Left lung (tissue), 4 donors: ENCODE measurements at regions not wholly inside any gene's neighbourhood (a gene's known extent, or its start where the extent isn't known, plus 50 kb on each side); places are given as distances from the start of the nearest gene placed in this dataset.

Experiments
- ATAC-seq: fragments of 200-7000 bp; cut with Tn5 transposase; one replicate; pipeline ENCODE4 v1.9.1; 2020; ENCODE audit warnings: moderate library complexity
- DNase-seq, 4 donors: peaks; one replicate each; pipeline ENCODE4 v3.0.0-alpha.2; 2013 to 2020
- H3K27ac ChIP-seq, 2 donors: fragments of 200-600 bp; sonication (generic) in 1 of 2; one replicate each; pipeline versions ENCODE4 v1.5.0 to v1.8.0; 2020 to 2021
- H3K27me3 ChIP-seq, 2 donors: fragments of 200-600 bp; sonication (generic) in 1 of 2; one replicate each; pipeline versions ENCODE4 v1.5.0 to v1.8.0; 2020 to 2021
- H3K36me3 ChIP-seq, 2 donors: fragments of 200-600 bp; sonication (generic) in 1 of 2; one replicate each; pipeline versions ENCODE4 v1.5.0 to v1.8.0; 2020 to 2021
- H3K4me1 ChIP-seq, 2 donors: fragments of 200-600 bp; one replicate each; pipeline ENCODE4 v1.8.0; 2021
- H3K4me3 ChIP-seq, 2 donors: fragments of 200-600 bp; sonication (generic) in 1 of 2; one replicate each; pipeline versions ENCODE4 v1.5.0 to v1.8.0; 2020 to 2021; ENCODE audit warnings: mild to moderate bottlenecking in 1 of 2
- H3K9me3 ChIP-seq, 2 donors: fragments of 200-600 bp; sonication (generic) in 1 of 2; one replicate each; pipeline versions ENCODE4 v1.5.0 to v1.8.0; 2020 to 2021
- CTCF ChIP-seq, 2 donors: fragments of 200-600 bp; sonication (generic) in 1 of 2; IDR thresholded peaks; one replicate each; pipeline versions ENCODE4 v1.5.0 to v1.8.0; 2021; ENCODE audit warnings: antibody characterized with exemption in 2 of 2
- intact Hi-C, 2 donors: fragments of 100-400 bp; cut with DNase I; formaldehyde crosslinking; loops; one replicate each; pipeline versions ENCODE4 v1.11.2 to v1.14.2; 2022
- donor health status: DM: no; HTN: yes; CAD: no.
- donor health status: DM: no; HTN: no; CAD: no.

- no peak overlapping the region for H3K4me3 ChIP-seq
- no peaks in the 10 kb centered on the region for H3K27me3 ChIP-seq
- H3K4me1 ChIP-seq: no peaks in the 10 kb centered on the region
- DNase-seq (peak in 1 of 4 donors; percentile 31), ATAC-seq (peak; percentile 73)
- no peak for TF ChIP-seq CTCF (IDR thresholded peaks at IDR 0.05)
- no peak overlapping the region for H3K27ac ChIP-seq
- no peaks in the 10 kb centered on the region for H3K9me3 ChIP-seq
- intact Hi-C loops: no loop called here
- no peaks in the 10 kb centered on the region for H3K36me3 ChIP-seq
Measured at GRCh38 chr20:43243672-43244269, 54.1 kb upstream of the PTPRT start.

- no peak for TF ChIP-seq CTCF (IDR thresholded peaks at IDR 0.05)
- Histone ChIP-seq H3K4me3 (no peak overlapping the region), H3K27me3 (peaks cover 0 to 1% of the 10 kb centered on the region in 2 donors), H3K9me3 (no peaks in the 10 kb centered on the region), H3K36me3 (no peaks in the 10 kb centered on the region), H3K27ac (no peak overlapping the region), H3K4me1 (no peaks in the 10 kb centered on the region)
- intact Hi-C loops: no loop called here
- ATAC-seq (no peak), DNase-seq (no peak)
Measured at GRCh38 chr20:43241057-43241702, 51.5 kb upstream of the PTPRT start.
